ENCODE measurements at regions not wholly inside any gene's neighbourhood (a gene's known extent, or its start where the extent isn't known, plus 50 kb on each side); places are given as distances from the start of the nearest gene placed in this dataset.

DNA sequence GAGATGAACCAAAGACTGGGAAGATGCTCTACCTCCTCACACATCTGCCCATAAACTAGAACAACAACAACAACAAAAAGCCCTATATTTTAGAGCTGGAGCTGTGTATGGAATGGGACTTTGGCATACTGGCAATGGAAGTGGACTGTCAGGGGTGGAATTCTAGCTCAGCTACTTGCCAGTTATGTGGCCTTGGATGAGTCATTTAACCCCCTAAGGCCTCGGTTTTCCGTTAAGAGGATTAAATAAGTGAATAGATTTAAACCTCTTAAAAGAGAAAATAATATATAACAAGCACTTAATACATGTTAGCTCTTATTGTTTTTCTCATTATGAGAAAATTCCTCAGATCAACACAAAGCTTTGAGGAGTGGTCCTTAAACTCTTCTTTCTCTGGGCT is 195.0 kb downstream of the KIF18A start:
- Histone ChIP-seq H3K27me3 (ENCODE audit: insufficient read depth) (no peaks in the 10 kb centered on the region), H3K27ac (ENCODE audit: low read depth) (no peak overlapping the region), H3K4me2 (no peak overlapping the region), H3K4me1 (ENCODE audit: insufficient read depth) (no peaks in the 10 kb centered on the region; the same call in 1 of the 2 replicates), H3K79me2 (replicated peaks; ENCODE audit: insufficient read depth) (no peaks in the 10 kb centered on the region), H3K9me2 (ENCODE audit: insufficient read depth) (peaks cover 3% of the 10 kb centered on the region; the same call in 1 of the 2 replicates), H4K20me1 (replicated peaks; ENCODE audit: insufficient read depth) (no peaks in the 10 kb centered on the region), H2AFZ (no peak overlapping the region), H3K4me3 (no peak overlapping the region), H3K36me3 (ENCODE audit: insufficient read depth) (no peaks in the 10 kb centered on the region), H3F3A (replicated peaks; ENCODE audit: low read depth) (no peaks in the 10 kb centered on the region)
- TF ChIP-seq, protein P1, sequence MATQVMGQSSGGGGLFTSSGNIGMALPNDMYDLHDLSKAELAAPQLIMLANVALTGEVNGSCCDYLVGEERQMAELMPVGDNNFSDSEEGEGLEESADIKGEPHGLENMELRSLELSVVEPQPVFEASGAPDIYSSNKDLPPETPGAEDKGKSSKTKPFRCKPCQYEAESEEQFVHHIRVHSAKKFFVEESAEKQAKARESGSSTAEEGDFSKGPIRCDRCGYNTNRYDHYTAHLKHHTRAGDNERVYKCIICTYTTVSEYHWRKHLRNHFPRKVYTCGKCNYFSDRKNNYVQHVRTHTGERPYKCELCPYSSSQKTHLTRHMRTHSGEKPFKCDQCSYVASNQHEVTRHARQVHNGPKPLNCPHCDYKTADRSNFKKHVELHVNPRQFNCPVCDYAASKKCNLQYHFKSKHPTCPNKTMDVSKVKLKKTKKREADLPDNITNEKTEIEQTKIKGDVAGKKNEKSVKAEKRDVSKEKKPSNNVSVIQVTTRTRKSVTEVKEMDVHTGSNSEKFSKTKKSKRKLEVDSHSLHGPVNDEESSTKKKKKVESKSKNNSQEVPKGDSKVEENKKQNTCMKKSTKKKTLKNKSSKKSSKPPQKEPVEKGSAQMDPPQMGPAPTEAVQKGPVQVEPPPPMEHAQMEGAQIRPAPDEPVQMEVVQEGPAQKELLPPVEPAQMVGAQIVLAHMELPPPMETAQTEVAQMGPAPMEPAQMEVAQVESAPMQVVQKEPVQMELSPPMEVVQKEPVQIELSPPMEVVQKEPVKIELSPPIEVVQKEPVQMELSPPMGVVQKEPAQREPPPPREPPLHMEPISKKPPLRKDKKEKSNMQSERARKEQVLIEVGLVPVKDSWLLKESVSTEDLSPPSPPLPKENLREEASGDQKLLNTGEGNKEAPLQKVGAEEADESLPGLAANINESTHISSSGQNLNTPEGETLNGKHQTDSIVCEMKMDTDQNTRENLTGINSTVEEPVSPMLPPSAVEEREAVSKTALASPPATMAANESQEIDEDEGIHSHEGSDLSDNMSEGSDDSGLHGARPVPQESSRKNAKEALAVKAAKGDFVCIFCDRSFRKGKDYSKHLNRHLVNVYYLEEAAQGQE (IDR thresholded peaks at IDR 0.05; ENCODE audit: unreplicated experiment): no peak
- no peak for TF ChIP-seq ZNF331 (CRISPR knock-in tag; IDR thresholded peaks at IDR 0.05; ENCODE audit: low read depth)
- TF ChIP-seq STAT1 (IDR thresholded peaks at IDR 0.05; ENCODE audit: unreplicated experiment): no peak
- Mint-ChIP-seq H3K27me3 (ENCODE audit: insufficient read depth, low read depth, poor library complexity) (peaks cover 3% of the 10 kb centered on the region), H3K9me3 (no peaks in the 10 kb centered on the region), H3K4me1 (peaks cover 2% of the 10 kb centered on the region; the same call in 1 of the 3 replicates), H3K4me3 (no peak overlapping the region), H3K36me3 (ENCODE audit: low read depth) (no peaks in the 10 kb centered on the region), H3K27ac (no peak overlapping the region)
- ATAC-seq: no peak
- no peak for DNase-seq (ENCODE audit: low spot score)

GRCh38 chr11:27910186-27910931 is 197.6 kb downstream of the KIF18A start:
- no peaks in the 10 kb centered on the region for H3F3A ChIP-seq (replicated peaks; ENCODE audit: low read depth)
- no peak for TF ChIP-seq ZNF331 (CRISPR knock-in tag; IDR thresholded peaks at IDR 0.05; ENCODE audit: low read depth)
- no peak for TF ChIP-seq EZH2 (IDR thresholded peaks at IDR 0.05; ENCODE audit: low read depth, unreplicated experiment)
- no peak for TF ChIP-seq JUNB (IDR thresholded peaks at IDR 0.05; ENCODE audit: unreplicated experiment)
- no peak for TF ChIP-seq NANOG (IDR thresholded peaks at IDR 0.05; ENCODE audit: borderline replicate concordance)
- no peak for TF ChIP-seq ZNF114 (CRISPR knock-in tag; IDR thresholded peaks at IDR 0.05)
- TF ChIP-seq POLR2AphosphoS5 (IDR thresholded peaks at IDR 0.05; ENCODE audit: low read depth): no peak
- TF ChIP-seq CREB1 (CRISPR knock-in tag; IDR thresholded peaks at IDR 0.05; ENCODE audit: low read depth): no peak
- TF ChIP-seq, protein P2, sequence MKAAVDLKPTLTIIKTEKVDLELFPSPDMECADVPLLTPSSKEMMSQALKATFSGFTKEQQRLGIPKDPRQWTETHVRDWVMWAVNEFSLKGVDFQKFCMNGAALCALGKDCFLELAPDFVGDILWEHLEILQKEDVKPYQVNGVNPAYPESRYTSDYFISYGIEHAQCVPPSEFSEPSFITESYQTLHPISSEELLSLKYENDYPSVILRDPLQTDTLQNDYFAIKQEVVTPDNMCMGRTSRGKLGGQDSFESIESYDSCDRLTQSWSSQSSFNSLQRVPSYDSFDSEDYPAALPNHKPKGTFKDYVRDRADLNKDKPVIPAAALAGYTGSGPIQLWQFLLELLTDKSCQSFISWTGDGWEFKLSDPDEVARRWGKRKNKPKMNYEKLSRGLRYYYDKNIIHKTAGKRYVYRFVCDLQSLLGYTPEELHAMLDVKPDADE (IDR thresholded peaks at IDR 0.05): no peak
- TF ChIP-seq, protein P3, sequence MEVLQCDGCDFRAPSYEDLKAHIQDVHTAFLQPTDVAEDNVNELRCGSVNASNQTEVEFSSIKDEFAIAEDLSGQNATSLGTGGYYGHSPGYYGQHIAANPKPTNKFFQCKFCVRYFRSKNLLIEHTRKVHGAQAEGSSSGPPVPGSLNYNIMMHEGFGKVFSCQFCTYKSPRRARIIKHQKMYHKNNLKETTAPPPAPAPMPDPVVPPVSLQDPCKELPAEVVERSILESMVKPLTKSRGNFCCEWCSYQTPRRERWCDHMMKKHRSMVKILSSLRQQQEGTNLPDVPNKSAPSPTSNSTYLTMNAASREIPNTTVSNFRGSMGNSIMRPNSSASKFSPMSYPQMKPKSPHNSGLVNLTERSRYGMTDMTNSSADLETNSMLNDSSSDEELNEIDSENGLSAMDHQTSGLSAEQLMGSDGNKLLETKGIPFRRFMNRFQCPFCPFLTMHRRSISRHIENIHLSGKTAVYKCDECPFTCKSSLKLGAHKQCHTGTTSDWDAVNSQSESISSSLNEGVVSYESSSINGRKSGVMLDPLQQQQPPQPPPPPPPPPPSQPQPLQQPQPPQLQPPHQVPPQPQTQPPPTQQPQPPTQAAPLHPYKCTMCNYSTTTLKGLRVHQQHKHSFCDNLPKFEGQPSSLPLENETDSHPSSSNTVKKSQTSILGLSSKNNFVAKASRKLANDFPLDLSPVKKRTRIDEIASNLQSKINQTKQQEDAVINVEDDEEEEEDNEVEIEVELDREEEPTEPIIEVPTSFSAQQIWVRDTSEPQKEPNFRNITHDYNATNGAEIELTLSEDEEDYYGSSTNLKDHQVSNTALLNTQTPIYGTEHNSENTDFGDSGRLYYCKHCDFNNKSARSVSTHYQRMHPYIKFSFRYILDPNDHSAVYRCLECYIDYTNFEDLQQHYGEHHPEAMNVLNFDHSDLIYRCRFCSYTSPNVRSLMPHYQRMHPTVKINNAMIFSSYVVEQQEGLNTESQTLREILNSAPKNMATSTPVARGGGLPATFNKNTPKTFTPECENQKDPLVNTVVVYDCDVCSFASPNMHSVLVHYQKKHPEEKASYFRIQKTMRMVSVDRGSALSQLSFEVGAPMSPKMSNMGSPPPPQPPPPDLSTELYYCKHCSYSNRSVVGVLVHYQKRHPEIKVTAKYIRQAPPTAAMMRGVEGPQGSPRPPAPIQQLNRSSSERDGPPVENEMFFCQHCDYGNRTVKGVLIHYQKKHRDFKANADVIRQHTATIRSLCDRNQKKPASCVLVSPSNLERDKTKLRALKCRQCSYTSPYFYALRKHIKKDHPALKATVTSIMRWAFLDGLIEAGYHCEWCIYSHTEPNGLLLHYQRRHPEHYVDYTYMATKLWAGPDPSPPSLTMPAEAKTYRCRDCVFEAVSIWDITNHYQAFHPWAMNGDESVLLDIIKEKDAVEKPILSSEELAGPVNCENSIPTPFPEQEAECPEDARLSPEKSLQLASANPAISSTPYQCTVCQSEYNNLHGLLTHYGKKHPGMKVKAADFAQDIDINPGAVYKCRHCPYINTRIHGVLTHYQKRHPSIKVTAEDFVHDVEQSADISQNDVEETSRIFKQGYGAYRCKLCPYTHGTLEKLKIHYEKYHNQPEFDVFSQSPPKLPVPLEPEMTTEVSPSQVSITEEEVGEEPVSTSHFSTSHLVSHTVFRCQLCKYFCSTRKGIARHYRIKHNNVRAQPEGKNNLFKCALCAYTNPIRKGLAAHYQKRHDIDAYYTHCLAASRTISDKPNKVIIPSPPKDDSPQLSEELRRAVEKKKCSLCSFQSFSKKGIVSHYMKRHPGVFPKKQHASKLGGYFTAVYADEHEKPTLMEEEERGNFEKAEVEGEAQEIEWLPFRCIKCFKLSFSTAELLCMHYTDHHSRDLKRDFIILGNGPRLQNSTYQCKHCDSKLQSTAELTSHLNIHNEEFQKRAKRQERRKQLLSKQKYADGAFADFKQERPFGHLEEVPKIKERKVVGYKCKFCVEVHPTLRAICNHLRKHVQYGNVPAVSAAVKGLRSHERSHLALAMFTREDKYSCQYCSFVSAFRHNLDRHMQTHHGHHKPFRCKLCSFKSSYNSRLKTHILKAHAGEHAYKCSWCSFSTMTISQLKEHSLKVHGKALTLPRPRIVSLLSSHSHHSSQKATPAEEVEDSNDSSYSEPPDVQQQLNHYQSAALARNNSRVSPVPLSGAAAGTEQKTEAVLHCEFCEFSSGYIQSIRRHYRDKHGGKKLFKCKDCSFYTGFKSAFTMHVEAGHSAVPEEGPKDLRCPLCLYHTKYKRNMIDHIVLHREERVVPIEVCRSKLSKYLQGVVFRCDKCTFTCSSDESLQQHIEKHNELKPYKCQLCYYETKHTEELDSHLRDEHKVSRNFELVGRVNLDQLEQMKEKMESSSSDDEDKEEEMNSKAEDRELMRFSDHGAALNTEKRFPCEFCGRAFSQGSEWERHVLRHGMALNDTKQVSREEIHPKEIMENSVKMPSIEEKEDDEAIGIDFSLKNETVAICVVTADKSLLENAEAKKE (CRISPR knock-in tag; IDR thresholded peaks at IDR 0.05): no peak
- peaks cover 4% of the 10 kb centered on the region; the same call in 1 of the 2 replicates for H3K9me2 ChIP-seq (ENCODE audit: insufficient read depth)
- Mint-ChIP-seq H3K36me3 (ENCODE audit: low read depth) (no peaks in the 10 kb centered on the region), H3K4me1 (peaks cover 2% of the 10 kb centered on the region; the same call in 1 of the 3 replicates), H3K4me3 (no peak overlapping the region), H3K27ac (no peak overlapping the region), H3K27me3 (ENCODE audit: insufficient read depth, low read depth, poor library complexity) (peaks cover 3% of the 10 kb centered on the region), H3K9me3 (no peaks in the 10 kb centered on the region)
- H3K4me3 ChIP-seq: no peak overlapping the region
- no peaks in the 10 kb centered on the region for H3K79me2 ChIP-seq (replicated peaks; ENCODE audit: insufficient read depth)
- no peaks in the 10 kb centered on the region for H3K27me3 ChIP-seq (ENCODE audit: insufficient read depth)
- H3K27ac ChIP-seq (ENCODE audit: low read depth): no peak overlapping the region
- DNase-seq (ENCODE audit: low spot score) (no peak), ATAC-seq (no peak)
- H3K36me3 ChIP-seq (ENCODE audit: insufficient read depth): no peaks in the 10 kb centered on the region
- H4K20me1 ChIP-seq (replicated peaks; ENCODE audit: insufficient read depth): no peaks in the 10 kb centered on the region
- no peak overlapping the region for H3K4me2 ChIP-seq
- no peak overlapping the region for H2AFZ ChIP-seq
- H3K4me1 ChIP-seq (ENCODE audit: insufficient read depth): no peaks in the 10 kb centered on the region; the same call in 1 of the 2 replicates
